HG02642 (cell line): ENCODE measurements at regions not wholly inside any gene's neighbourhood (a gene's known extent, or its start where the extent isn't known, plus 50 kb on each side); places are given as distances from the start of the nearest gene placed in this dataset.
"Not testable (repeated sequence)": the region's sequence is repeated elsewhere in the genome, so short reads cannot be mapped to it uniquely, and the experiment has no call there.

Experiments
- ATAC-seq: cut with Tn5 transposase; IDR thresholded peaks from one replicate; pipeline ENCODE4 v1.9.1; 2021; ENCODE audit warnings: mild to moderate bottlenecking; ENCODE audit not compliant: unreplicated experiment, poor library complexity

- ATAC-seq, result no peak
Observed at GRCh38 chr12:131542351-131542750, 168.5 kb upstream of the SFSWAP start.

- no peak for ATAC-seq
Observed at GRCh38 chr12:131543040-131543439, 167.8 kb upstream of the SFSWAP start.

- ATAC-seq, result no peak
Observed at GRCh38 chr12:131547555-131547954, 163.3 kb upstream of the SFSWAP start.

GRCh38 chr12:131550121-131550520, 160.8 kb upstream of the SFSWAP start:
- ATAC-seq, result no peak

- no peak for ATAC-seq
Observed at GRCh38 chr12:131551675-131552491, 159.0 kb upstream of the SFSWAP start.

- ATAC-seq, result no peak
Observed at GRCh38 chr12:131552492-131552863, 158.4 kb upstream of the SFSWAP start.

GRCh38 chr12:131553096-131553777, 157.7 kb upstream of the SFSWAP start:
- ATAC-seq, result no peak

GRCh38 chr12:131555197-131555846, 155.6 kb upstream of the SFSWAP start:
- ATAC-seq, result no peak

- ATAC-seq, result no peak
Observed at GRCh38 chr12:131555866-131556265, 155.0 kb upstream of the SFSWAP start.

- ATAC-seq, result no peak
Observed at GRCh38 chr12:131557078-131557709, 153.7 kb upstream of the SFSWAP start.

GRCh38 chr12:131559517-131560516, 151.1 kb upstream of the SFSWAP start:
- no peak for ATAC-seq

- no peak for ATAC-seq
Observed at GRCh38 chr12:131561051-131561450, 149.8 kb upstream of the SFSWAP start.

GRCh38 chr12:131561891-131562684, 148.8 kb upstream of the SFSWAP start:
- no peak for ATAC-seq

- not testable (repeated sequence) for ATAC-seq
Observed at GRCh38 chr12:131564138-131564727, 146.7 kb upstream of the SFSWAP start.

- no peak for ATAC-seq
Observed at GRCh38 chr12:131564845-131565244, 146.0 kb upstream of the SFSWAP start.

- ATAC-seq, result no peak
Observed at GRCh38 chr12:131565267-131566015, 145.4 kb upstream of the SFSWAP start.

GRCh38 chr12:131568336-131568735, 142.6 kb upstream of the SFSWAP start:
- ATAC-seq, result no peak

- ATAC-seq, result no peak
Observed at GRCh38 chr12:131570596-131570995, 140.3 kb upstream of the SFSWAP start.
